ENCODE measurements at regions not wholly inside any gene's neighbourhood (a gene's known extent, or its start where the extent isn't known, plus 50 kb on each side); places are given as distances from the start of the nearest gene placed in this dataset.
"Not testable (repeated sequence)": the region's sequence is repeated elsewhere in the genome, so short reads cannot be mapped to it uniquely, and the experiment has no call there.

- H3K27me3 Mint-ChIP-seq, result peaks cover 13% of the 10 kb centered on the region
- H3K4me1 Mint-ChIP-seq, result peaks cover 9% of the 10 kb centered on the region
- no peaks in the 10 kb centered on the region for H3K36me3 Mint-ChIP-seq
- H3K27ac Mint-ChIP-seq, result no peak overlapping the region
- DNase-seq (ENCODE audit: low spot score in 2 of 2), result no peak
- ATAC-seq (ENCODE audit: low read depth), result no peak
- no peak overlapping the region for H3K4me3 Mint-ChIP-seq
- H3K9me3 Mint-ChIP-seq, result no peaks in the 10 kb centered on the region
These were observed 55.1 kb upstream of the TLR4 start for GRCh38 chr9:117649126-117649525.

- peaks cover 11% of the 10 kb centered on the region for H3K27me3 Mint-ChIP-seq
- no peaks in the 10 kb centered on the region for H3K9me3 Mint-ChIP-seq
- peaks cover 15% of the 10 kb centered on the region for H3K4me1 Mint-ChIP-seq
- no peaks in the 10 kb centered on the region for H3K36me3 Mint-ChIP-seq
- peak overlapping the region; percentile 9 for H3K27ac Mint-ChIP-seq
- H3K4me3 Mint-ChIP-seq, result peak overlapping the region; percentile 30
- no peak for ATAC-seq (ENCODE audit: low read depth)
- no peak for DNase-seq (ENCODE audit: low spot score in 2 of 2)
These were observed 59.1 kb upstream of the TLR4 start for GRCh38 chr9:117644932-117645636.

- peak; percentile 62 to 73 for DNase-seq (ENCODE audit: low spot score in 2 of 2)
- Mint-ChIP-seq H3K27me3 (peaks cover 10% of the 10 kb centered on the region), H3K4me1 (peaks cover 18% of the 10 kb centered on the region), H3K4me3 (peak overlapping the region; percentile 30), H3K27ac (peak overlapping the region; percentile 64), H3K36me3 (no peaks in the 10 kb centered on the region), H3K9me3 (no peaks in the 10 kb centered on the region)
- peak; percentile 68 for ATAC-seq (ENCODE audit: low read depth)
These were observed 59.9 kb upstream of the TLR4 start for GRCh38 chr9:117644133-117644931.

GRCh38 chr9:117643288-117643654, 60.9 kb upstream of the TLR4 start:
- H3K36me3 Mint-ChIP-seq, result no peaks in the 10 kb centered on the region
- peak overlapping the region; percentile 71 for H3K4me3 Mint-ChIP-seq

GRCh38 chr9:117642571-117643287, 61.5 kb upstream of the TLR4 start:
- not testable (repeated sequence) for ATAC-seq (ENCODE audit: low read depth); H3K27ac Mint-ChIP-seq; H3K36me3 Mint-ChIP-seq; H3K27me3 Mint-ChIP-seq; H3K9me3 Mint-ChIP-seq
- DNase-seq (ENCODE audit: low spot score in 2 of 2), result peak in 1 of 2 donors; percentile 9
- Mint-ChIP-seq H3K4me1 (peaks cover 18% of the 10 kb centered on the region), H3K4me3 (peak overlapping the region; percentile 71)

More at GRCh38 chr9:117643288-117643654, 60.9 kb upstream of the TLR4 start:
- ATAC-seq (ENCODE audit: low read depth) (peak; percentile 39), DNase-seq (ENCODE audit: low spot score in 2 of 2) (no peak)
- H3K4me1 Mint-ChIP-seq, result peaks cover 18% of the 10 kb centered on the region
- H3K27me3 Mint-ChIP-seq, result peaks cover 8% of the 10 kb centered on the region
- no peaks in the 10 kb centered on the region for H3K9me3 Mint-ChIP-seq
- no peak overlapping the region for H3K27ac Mint-ChIP-seq

GRCh38 chr9:117636681-117637080, 67.5 kb upstream of the TLR4 start:
- Mint-ChIP-seq H3K36me3 (no peaks in the 10 kb centered on the region), H3K4me1 (peaks cover 4% of the 10 kb centered on the region), H3K27me3 (peaks cover 4% of the 10 kb centered on the region), H3K27ac (no peak overlapping the region), H3K9me3 (no peaks in the 10 kb centered on the region), H3K4me3 (no peak overlapping the region)
- ATAC-seq (ENCODE audit: low read depth) (no peak), DNase-seq (ENCODE audit: low spot score in 2 of 2) (no peak)

- H3K4me3 Mint-ChIP-seq, result no peak overlapping the region
- DNase-seq (ENCODE audit: low spot score in 2 of 2) (no peak), ATAC-seq (ENCODE audit: low read depth) (no peak)
- peaks cover 2% of the 10 kb centered on the region for H3K36me3 Mint-ChIP-seq
- H3K9me3 Mint-ChIP-seq, result peaks cover 5% of the 10 kb centered on the region
- no peaks in the 10 kb centered on the region for H3K27me3 Mint-ChIP-seq
- no peaks in the 10 kb centered on the region for H3K4me1 Mint-ChIP-seq
- no peak overlapping the region for H3K27ac Mint-ChIP-seq
These were observed 79.0 kb upstream of the TLR4 start for GRCh38 chr9:117625154-117625553.

GRCh38 chr9:117624106-117624505, 80.1 kb upstream of the TLR4 start:
- Mint-ChIP-seq H3K4me3 (no peak overlapping the region), H3K4me1 (no peaks in the 10 kb centered on the region), H3K36me3 (peaks cover 2% of the 10 kb centered on the region), H3K27ac (no peak overlapping the region), H3K27me3 (no peaks in the 10 kb centered on the region), H3K9me3 (peaks cover 5% of the 10 kb centered on the region)
- DNase-seq (ENCODE audit: low spot score in 2 of 2) (no peak), ATAC-seq (ENCODE audit: low read depth) (no peak)

- no peak for DNase-seq (ENCODE audit: low spot score in 2 of 2)
- peaks cover 1% of the 10 kb centered on the region for H3K27me3 Mint-ChIP-seq
- H3K4me1 Mint-ChIP-seq, result no peaks in the 10 kb centered on the region
- no peak overlapping the region for H3K27ac Mint-ChIP-seq
- no peak overlapping the region for H3K4me3 Mint-ChIP-seq
- ATAC-seq (ENCODE audit: low read depth), result no peak
- H3K36me3 Mint-ChIP-seq, result peaks cover 2% of the 10 kb centered on the region
- peaks cover 5% of the 10 kb centered on the region for H3K9me3 Mint-ChIP-seq
These were observed 81.9 kb upstream of the TLR4 start for GRCh38 chr9:117622347-117622746.

- Mint-ChIP-seq H3K4me1 (no peaks in the 10 kb centered on the region), H3K27ac (no peak overlapping the region), H3K36me3 (no peaks in the 10 kb centered on the region), H3K27me3 (peaks cover 3% of the 10 kb centered on the region), H3K9me3 (no peaks in the 10 kb centered on the region), H3K4me3 (no peak overlapping the region)
- DNase-seq (ENCODE audit: low spot score in 2 of 2) (no peak), ATAC-seq (ENCODE audit: low read depth) (no peak)
These were observed 87.8 kb upstream of the TLR4 start for GRCh38 chr9:117616431-117616831.

GRCh38 chr9:117612317-117612716, 91.9 kb upstream of the TLR4 start:
- ATAC-seq (ENCODE audit: low read depth) (no peak), DNase-seq (ENCODE audit: low spot score in 2 of 2) (no peak)
- peaks cover 2% of the 10 kb centered on the region for H3K27me3 Mint-ChIP-seq
- H3K4me3 Mint-ChIP-seq, result no peak overlapping the region
- no peaks in the 10 kb centered on the region for H3K9me3 Mint-ChIP-seq
- H3K27ac Mint-ChIP-seq, result no peak overlapping the region
- H3K4me1 Mint-ChIP-seq, result no peaks in the 10 kb centered on the region
- H3K36me3 Mint-ChIP-seq, result no peaks in the 10 kb centered on the region

- ATAC-seq (ENCODE audit: low read depth), result no peak
- no peak overlapping the region for H3K27ac Mint-ChIP-seq
- H3K27me3 Mint-ChIP-seq, result peaks cover 5% of the 10 kb centered on the region
- no peak overlapping the region for H3K4me3 Mint-ChIP-seq
- no peaks in the 10 kb centered on the region for H3K36me3 Mint-ChIP-seq
- DNase-seq (ENCODE audit: low spot score in 2 of 2), result no peak
- no peaks in the 10 kb centered on the region for H3K4me1 Mint-ChIP-seq
- H3K9me3 Mint-ChIP-seq, result peaks cover 6% of the 10 kb centered on the region
These were observed 106.2 kb upstream of the TLR4 start for GRCh38 chr9:117597977-117598376.

- no peak overlapping the region for H3K27ac Mint-ChIP-seq
- peaks cover 6% of the 10 kb centered on the region for H3K9me3 Mint-ChIP-seq
- H3K36me3 Mint-ChIP-seq, result no peaks in the 10 kb centered on the region
- ATAC-seq (ENCODE audit: low read depth) (no peak), DNase-seq (ENCODE audit: low spot score in 2 of 2) (no peak)
- H3K27me3 Mint-ChIP-seq, result peaks cover 5% of the 10 kb centered on the region
- no peak overlapping the region for H3K4me3 Mint-ChIP-seq
- H3K4me1 Mint-ChIP-seq, result no peaks in the 10 kb centered on the region
These were observed 107.5 kb upstream of the TLR4 start for GRCh38 chr9:117596678-117597077.

GRCh38 chr9:117595650-117596049, 108.6 kb upstream of the TLR4 start:
- peaks cover 5% of the 10 kb centered on the region for H3K27me3 Mint-ChIP-seq
- H3K4me1 Mint-ChIP-seq, result no peaks in the 10 kb centered on the region
- no peak overlapping the region for H3K27ac Mint-ChIP-seq
- no peak overlapping the region for H3K4me3 Mint-ChIP-seq
- no peaks in the 10 kb centered on the region for H3K36me3 Mint-ChIP-seq
- peaks cover 7% of the 10 kb centered on the region for H3K9me3 Mint-ChIP-seq
- no peak for DNase-seq (ENCODE audit: low spot score in 2 of 2)
- no peak for ATAC-seq (ENCODE audit: low read depth)

Measured in memory B cell (primary cell).